HS-27A (cell line): ENCODE measurements at regions not wholly inside any gene's neighbourhood (a gene's known extent, or its start where the extent isn't known, plus 50 kb on each side); places are given as distances from the start of the nearest gene placed in this dataset.
"Not testable (repeated sequence)": the region's sequence is repeated elsewhere in the genome, so short reads cannot be mapped to it uniquely, and the experiment has no call there.

ENCODE experiments used
- DNase-seq: peaks from one replicate; pipeline ENCODE4 v3.0.0-alpha.2; 2012; ENCODE audit warnings: low read depth, missing footprints

DNA sequence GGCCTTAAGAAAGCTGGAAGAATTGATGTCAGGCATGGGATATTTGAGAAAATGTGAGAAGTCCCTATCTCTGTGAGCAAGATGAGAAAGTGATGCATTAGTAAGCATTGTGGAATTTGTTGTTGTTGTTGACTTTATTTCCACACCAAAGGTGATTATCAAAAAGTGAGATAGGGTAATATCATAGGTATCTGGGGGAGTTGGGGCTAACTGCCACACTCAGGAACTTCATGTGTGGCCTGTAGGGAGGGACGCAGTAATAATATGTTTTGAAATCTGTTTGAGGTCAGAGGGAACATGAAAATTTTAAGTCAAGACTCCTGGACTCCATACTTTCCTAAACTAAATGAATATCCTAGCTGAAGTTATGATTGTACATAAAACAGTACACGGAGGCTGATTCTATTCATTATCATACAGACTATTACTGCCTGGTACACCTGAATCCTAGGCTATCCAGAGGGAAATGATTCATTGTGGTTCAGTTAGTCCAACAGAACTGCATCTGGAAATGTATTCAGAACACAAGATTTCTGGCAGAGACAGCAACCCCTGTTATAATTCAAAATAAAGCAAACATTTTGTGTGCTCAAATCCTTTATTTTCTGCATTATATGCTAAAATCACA, 304.8 kb downstream of the CPS1 start:
- no peak for DNase-seq

DNA sequence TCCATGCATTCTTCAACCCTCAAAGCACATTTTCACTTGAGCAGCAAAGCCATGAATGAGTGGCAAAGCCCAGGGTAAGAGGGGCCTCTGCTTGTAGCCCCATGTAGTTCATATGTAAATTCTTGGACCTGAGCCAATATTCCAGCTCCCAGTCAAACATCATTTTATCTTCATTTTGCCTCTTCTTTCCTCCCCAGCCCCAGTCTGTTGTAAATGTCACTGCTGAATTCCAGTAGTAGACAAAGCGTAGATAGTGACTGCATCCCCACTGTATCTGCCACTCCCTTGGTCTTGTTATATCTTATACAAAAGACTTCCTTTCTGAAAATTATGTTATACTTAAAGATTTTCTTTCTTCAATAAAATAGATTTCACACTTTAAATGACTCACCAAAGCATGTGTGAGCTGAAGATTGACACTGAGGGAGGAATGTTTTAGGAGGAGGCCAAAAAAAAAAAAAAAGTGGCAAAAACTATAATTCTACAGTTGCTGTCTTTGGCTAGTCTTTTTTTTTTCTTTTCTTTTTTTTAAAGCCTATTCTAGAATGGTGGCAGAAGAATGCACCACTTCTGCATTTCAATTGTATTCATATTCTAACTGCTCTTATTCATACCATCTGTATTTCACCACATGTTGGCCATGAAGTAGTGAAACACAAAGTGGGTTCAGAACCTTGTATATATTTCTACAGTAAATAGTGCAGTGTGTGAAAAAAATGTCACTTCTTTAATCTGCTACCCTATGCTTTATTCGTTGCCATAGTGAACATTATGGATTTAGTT, 306.1 kb downstream of the CPS1 start:
- no peak for DNase-seq

DNA sequence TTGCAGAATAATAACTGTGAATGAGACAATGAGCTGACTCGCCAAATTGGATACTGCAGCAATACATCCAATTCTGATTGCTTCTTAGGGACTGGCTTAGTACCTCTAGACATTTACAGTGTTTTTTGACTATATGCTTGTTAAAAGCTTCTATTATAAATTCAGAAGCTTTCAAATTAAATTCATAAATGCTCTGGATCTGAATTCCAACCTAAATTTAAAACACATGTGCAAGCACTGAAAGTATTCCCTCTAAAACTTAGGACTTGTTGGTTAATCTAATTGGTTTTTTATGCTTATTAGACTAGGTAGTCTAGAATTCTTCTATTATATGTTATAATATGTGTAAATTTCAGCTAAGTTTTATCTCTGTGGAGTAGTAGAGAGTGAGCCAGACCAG, 306.9 kb downstream of the CPS1 start:
- no peak for DNase-seq

DNA sequence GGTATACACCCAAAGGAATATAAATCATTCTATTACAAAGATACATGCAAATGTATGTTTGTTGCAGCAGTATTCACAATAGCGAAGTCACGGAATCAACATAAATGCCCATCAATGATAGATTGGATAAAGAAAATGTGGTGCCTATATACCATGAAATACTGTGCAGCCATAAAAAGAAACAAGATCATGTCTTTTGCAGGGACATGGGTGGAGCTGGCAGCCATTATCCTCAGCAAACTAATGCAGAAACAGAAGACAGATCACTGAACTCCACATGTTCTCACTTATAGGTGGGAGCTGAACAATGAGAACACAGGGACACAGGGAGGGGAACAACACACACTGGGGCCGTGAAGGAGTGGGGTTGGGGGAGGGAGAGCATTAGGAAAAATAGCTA, 315.2 kb downstream of the CPS1 start:
- not testable (repeated sequence) for DNase-seq

DNA sequence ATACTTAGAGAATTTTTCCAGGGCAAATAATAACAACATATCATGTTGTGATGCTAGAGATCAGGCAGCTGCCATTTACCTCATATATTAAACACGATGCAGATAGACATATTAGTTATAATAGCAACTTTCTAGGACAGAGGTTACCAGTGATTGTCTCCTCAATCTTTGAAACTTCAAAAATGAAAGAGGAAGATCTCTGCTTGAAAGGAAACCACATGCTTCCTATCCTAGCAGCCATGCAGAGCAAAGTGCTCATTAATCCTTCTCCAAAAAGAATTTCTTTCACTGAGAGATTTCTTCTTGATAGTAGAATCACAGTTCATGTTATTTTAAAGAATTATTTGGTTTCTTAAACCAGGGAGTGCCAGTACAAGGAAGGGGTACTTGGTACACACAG, 317.2 kb downstream of the CPS1 start:
- DNase-seq: no peak

DNA sequence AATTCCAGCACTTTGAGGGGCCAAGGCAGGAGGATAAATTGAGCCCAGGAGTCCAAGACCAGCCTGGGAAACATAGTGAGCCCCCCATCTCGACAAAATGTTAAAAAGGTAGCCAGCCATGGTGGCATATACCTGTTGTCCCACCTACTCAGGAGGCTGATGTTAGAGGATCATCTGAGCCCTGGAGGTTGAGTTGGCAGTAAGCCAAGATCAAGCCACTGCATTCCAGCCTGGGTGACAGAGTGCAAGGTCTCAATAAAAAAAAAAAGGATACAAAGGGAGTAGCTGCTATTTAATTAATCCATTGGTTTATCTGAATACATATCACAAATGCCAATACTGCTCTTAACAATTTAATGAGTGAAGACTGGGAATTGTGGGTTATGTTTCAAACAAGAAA, 327.8 kb downstream of the CPS1 start:
- DNase-seq: no peak

DNA sequence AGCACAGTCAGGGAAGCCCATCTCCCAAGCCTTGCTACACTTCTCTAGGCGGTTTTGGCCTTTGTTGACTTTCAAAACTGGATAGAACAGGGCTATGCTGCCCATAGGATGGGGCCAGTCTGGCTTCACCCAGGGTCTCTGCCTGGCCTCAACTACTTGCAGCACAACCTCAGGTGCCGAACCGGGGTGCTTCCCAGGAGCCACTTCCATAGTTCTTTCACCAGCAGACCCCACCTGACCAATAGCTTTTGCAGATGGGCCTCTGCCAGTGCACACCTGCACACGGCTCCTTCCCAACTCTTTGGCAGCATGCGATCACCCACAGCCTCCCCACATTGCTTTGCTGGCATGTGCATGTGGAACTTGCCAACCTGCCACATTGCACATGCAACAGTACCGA, 331.6 kb downstream of the CPS1 start:
- no peak for DNase-seq

DNA sequence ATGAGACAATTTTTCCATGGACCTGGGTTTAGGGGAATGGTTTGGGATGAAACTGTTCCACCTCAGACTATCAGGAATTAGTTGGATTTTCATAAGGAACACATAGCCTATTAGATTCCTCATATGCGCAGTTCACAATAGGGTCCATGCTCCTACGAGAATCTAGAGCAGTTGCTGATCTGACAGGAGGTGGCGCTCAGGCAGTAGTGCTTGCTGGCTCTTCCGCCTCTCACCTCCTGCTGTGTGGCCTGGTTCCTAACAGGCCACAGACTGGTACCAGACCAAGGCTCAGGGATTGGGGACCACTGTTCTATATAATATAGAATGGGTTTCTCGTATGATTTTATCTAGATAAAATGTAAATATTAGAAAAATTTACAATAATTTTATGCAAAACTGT, 338.7 kb downstream of the CPS1 start:
- DNase-seq: no peak

DNA sequence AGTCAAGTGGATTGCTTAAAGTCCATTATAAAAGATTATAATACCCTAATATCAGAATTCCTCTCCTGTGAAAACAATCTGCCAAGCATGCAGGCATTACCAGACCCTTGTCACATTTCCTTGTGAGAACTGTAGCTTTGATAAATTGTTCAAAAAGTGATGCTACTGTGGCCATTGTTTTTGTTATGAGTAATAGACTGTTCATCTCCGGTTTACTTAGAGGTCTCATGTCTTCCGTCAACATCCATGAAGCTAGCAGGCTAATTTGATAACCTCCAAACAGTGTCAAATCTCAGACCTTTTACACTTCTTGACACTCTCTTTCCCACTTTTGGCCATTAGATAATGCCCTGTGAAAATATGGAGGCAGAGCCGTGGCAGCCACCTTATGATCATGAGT, 342.7 kb downstream of the CPS1 start:
- peak; percentile 4 for DNase-seq

DNA sequence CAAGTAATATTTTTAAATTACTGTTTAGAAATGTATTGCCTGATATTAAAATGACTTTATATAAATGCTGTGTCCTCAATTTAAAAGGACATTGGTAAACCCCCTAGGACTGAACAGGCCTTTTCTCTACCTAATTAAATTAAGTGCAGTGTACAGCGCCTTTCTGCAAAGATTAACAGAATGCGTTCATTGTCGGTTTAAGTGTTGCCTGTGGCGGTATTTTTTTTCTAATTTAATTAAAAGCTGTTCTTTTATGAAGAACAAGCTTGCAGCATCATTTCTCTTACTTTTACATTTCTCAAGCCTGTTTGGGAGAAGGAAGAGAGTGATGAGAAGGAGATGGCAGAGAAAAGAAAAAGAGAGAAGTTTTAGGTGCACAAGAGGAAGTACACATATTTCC, 344.9 kb downstream of the CPS1 start:
- DNase-seq: no peak

DNA sequence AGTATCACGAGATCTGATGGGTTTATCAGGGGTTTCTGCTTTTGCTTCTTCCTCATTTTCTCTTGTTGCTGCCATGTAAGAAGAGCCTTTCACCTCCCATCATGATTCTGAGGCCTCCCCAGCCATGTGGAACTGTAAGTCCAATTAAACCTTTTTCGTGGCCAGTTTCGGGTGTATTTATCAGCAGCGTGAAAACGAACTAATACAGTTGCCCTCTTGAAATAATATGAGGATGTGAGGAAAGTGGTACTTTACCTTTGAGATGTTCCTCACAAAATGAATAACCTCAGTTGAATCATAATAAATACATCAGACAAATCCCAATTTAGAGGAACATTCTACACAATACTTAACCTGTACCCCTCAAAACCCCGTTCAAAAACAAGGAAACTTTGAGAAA, 356.4 kb downstream of the CPS1 start:
- DNase-seq: no peak

DNA sequence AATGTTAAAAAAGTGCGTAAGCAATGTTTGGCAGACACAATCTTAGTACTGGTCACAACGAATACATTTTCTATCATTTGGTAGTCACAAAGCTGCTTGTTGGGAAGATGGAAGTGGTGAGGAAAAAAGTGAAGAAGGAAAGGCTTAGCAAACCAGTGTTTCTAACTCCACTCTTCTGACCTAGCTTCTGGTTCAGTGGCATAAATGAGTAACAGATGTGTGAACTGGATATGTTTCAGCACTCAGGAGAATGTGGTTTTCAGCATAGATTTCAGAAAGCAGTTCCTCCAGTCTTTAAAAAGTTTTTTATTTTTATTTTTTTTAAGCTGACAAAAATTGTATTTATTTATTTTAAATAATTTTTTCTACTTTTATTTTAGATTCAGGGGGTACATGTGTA, 357.1 kb downstream of the CPS1 start:
- no peak for DNase-seq

DNA sequence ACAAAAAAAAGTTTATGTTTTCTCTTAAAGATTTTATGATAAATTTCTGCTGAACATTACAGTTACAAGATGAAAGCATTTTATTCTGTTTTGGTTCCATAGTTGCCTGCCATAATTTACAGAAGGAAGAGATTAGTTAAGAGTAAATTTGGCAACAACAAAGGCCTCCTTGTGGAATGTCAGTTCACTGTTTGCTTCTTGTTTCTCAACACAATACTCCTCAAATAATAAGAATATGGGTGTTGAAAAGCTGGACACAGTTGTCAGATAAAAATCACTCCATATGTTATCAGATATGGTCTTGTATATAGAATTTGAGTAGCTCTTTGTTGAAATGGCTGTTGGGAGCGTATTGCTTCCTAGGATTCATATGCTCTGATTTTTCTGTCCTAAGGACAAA, 359.5 kb downstream of the CPS1 start:
- DNase-seq: no peak

DNA sequence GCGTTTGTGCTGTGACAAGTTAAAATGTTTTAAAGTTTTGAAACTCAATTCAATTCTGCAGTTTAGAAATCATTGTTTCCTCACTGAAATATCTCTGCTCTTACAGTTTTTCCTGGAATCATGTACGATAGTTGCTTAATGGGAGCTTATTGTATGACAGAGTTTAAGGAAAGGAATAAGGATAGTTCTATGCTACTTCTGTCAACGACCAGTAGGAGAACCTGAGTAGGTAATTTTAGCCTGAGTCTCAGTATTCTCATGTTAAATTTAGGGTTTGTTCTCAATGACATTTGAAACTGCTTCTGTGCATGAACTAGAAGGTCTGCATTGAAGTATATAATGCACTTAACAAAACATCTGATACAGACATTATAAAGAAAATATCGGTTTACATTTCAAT, 361.1 kb downstream of the CPS1 start:
- DNase-seq: no peak

DNA sequence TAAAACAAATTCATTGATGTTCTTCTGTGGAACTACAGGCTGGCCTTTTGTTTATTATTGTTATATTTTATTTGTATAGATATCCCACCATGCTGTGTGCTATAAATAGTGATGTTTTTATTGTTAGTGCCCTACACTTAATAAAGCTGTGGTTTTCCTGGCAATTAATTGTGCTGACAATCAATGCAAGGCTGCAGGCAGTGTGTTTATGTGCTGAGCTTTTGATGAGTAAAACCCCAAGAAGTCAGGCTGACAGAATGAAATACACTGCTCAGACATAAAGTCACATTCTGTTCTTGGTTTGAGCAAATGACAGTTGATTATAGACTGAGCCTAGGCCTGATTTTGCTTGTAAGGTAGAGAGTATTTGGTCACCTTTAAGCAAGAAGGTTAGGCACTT, 362.7 kb downstream of the CPS1 start:
- no peak for DNase-seq

DNA sequence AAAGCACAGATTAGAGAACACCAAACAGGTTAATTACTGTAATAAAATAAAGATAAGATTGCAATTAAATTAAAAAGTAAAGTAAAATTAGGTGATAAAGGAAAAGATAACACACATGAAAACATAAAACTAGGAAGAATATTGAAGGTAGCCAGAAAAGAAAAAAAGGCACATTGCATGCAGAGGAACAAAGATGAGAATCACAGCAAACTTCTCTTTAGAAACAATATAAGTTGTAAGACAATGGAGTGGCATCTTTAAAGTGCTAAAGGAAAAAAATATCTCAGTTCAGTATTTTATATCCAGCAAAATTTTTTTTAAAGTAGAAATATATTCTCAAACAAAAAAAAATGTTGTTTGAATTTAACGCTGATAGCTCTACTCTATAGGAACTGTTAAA, 366.0 kb downstream of the CPS1 start:
- DNase-seq: no peak

DNA sequence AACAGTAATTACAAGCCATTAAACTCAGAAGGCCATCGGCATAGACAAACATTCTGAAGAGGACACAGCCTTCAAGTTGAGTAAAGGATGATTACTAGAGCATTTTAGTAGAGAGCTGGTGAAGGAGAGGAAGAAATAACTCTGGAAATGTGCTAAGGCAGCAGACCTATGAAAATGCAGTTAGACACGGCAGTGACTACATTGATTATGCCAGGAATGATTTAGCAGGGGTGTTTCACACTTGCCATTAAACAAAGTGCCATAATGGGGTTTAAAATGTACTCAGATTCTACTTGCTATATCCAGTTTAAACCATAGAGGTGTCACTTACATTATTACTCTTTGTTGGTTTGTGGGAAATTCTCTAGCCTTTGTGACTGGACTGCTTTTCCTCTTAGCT, 372.3 kb downstream of the CPS1 start:
- DNase-seq: no peak

DNA sequence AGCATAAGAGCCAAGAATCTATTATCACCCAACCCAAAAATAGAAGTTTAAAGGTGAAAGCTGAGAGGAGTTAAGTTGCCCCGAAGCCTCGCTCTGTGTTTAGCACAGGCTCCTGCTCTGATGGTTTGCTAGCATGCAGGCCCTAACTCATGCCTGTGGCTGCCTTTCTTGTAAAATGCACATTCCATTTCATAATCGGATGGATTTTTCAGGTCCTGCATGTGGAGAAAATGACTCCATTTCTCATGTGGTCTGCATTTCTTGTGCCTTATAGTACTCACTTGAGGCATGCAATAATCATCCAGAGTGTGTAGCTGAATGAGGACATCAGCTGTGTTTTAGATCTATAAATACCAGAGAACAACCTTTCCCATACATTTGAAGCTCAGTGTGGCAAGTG, 381.8 kb downstream of the CPS1 start:
- DNase-seq: no peak

DNA sequence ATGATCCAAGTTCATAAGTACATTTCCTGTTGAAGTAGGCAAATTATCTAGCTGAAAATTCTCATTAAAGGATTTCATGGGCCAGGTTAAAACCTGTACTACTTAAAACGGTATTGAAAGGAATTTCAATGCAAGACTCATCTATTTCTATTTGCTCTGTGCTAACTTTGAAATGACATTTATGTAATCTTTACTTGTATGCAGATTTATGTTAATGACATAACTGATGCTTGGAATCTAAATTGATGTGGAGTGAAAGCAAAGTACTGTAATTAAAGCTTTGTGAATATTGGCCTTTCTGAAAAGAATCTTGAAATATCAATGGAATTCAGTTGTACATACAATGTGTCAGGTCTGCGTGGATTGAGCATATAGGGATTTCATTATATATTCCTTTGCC, 390.0 kb downstream of the CPS1 start:
- DNase-seq: no peak

DNA sequence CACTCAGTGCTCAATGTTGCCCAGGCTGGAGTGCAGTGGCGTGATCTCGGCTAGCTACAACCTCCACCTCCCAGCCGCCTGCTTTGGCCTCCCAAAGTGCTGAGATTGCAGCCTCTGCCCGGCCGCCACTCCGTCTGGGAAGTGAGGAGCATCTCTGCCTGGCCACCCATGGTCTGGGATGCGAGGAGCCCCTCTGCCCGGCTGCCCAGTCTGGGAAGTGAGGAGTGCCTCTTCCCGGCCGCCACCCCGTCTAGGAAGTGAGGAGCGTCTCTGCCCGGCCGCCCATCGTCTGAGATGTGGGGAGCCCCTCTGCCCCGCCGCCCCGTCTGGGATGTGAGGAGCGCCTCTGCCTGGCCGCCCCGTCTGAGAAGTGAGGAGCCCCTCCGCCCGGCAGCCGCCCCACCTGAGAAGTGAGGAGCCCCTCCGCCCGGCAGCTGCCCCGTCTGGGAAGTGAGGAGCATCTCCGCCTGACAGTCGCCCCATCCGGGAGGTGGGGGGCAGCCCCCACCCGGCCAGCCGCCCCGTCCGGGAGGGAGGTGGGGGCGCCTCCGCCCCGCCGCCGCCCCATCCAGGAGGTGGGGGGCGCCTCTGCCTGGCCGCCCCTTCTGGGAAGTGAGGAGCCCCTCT, 394.1 kb downstream of the CPS1 start:
- DNase-seq: not testable (repeated sequence)

DNA sequence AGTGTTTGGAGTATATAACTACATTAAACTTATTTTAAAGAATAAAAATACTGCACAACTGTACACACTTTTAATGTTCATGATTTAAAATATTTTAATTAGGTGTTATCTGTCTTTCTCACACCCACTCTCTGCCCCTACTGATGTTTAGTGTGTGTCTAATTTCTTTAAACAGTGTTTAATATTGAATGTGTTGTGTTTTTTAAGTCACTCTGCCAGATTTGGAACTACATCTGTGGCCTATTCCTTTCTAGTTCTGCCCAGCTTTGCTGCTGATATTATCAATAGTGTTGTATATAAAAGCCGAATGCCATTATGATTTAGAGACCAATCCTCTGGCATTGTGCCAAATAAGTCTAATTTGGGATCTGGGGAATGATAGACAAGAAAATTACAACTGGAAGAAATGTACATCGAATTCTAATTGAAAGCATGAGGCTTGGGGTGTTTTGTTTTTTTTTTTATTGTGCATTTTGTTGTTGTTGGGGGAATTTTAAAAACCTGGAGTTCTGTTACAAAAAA, 398.0 kb downstream of the CPS1 start:
- DNase-seq: no peak

DNA sequence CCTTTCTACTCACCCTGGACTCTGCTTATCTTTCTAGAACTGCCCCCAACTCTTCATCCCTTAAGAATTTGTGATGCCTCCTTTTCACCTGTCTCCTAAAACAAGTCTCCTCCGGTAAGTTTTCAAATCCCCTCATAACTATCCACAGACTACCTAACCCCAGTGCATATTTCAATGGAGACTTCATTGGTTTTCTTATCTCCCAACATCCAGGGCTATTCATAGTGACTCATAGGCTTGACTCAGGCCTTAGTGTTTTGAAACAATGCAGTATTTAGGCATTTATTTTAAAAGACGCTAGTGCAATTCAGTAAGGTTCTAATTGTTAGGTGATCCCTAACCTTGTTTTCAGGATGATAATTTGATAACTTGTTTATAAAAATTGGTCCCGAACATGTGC, 399.2 kb downstream of the CPS1 start:
- DNase-seq: peak; percentile 41

DNA sequence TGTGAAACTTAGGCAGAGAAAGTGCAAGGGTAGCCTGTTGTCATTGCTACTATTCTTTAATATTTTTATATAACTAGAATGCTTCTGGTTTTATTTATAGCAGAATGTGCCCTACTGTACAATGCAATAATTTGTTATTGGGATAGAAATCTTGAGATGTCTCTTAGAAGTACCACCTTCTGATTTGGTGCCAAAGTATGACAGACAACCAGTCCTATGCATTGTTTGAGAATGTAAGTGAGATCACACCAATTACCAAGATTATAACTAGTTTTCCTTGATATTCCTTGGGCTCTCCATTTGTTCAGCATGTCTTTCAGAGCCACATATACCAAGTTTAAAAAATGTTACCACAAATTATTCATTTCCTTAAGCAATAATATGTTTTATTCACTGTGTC, 399.7 kb downstream of the CPS1 start:
- DNase-seq: no peak
